ENCODE measurements at regions not wholly inside any gene's neighbourhood (a gene's known extent, or its start where the extent isn't known, plus 50 kb on each side); places are given as distances from the start of the nearest gene placed in this dataset.

DNA sequence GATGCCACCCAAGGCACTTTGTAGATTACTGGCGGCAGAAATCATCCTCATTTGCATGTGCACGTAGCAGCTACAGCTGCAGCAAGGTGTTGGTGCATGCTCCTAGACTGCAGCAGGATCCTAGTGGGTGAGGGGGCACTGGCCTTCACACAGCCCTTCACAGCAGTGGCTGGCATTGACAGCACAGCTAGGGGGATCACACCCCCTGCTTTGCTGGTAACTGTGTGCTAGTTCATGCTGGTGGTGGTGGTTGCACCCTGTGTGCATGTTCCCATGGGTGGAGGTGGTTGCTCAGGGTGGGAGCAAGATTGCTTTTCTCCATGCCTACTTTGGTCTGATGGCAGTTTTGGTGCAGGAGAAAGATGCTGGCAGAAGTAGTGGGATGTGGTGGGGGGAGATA is 1695.1 kb upstream of the CDH6 start:
- intact Hi-C loops (cut with micrococcal nuclease) (no loop called here), dilution Hi-C loops (cut with MboI; ENCODE audit: extremely low pct_ligation_motif_present, low sequenced_read_pairs) (no loop called here)

More for the DNA sequence above, 1695.1 kb upstream of the CDH6 start:
- no peak overlapping the region for H2AFZ ChIP-seq (ENCODE audit: low read depth, low read length)
- H3K4me1 ChIP-seq (ENCODE audit: control insufficient read depth, extremely low read depth, insufficient read depth, low read length), result no peaks in the 10 kb centered on the region
- FAIRE-seq (no peak), DNase-seq (ENCODE audit: low read depth, low spot score) (no peak)
- peaks cover 2% of the 10 kb centered on the region for H3K9me3 ChIP-seq (replicated peaks; ENCODE audit: control insufficient read depth, insufficient read depth, low read length)
- H3K4me2 ChIP-seq (ENCODE audit: insufficient read depth, low read length), result no peak overlapping the region
- no peaks in the 10 kb centered on the region for H4K20me1 ChIP-seq (replicated peaks; ENCODE audit: control insufficient read depth, extremely low read depth, insufficient read depth, low read length)
- no TSS peak for BruUV-seq (replicated peaks)
- no peaks in the 10 kb centered on the region for H3K9me1 ChIP-seq (replicated peaks; ENCODE audit: control insufficient read depth, extremely low read depth, insufficient read depth, low read length)
- no peak for TF ChIP-seq POLR2A (IDR thresholded peaks at IDR 0.05; ENCODE audit: low read depth, low read length)
- TF ChIP-seq, protein P1, sequence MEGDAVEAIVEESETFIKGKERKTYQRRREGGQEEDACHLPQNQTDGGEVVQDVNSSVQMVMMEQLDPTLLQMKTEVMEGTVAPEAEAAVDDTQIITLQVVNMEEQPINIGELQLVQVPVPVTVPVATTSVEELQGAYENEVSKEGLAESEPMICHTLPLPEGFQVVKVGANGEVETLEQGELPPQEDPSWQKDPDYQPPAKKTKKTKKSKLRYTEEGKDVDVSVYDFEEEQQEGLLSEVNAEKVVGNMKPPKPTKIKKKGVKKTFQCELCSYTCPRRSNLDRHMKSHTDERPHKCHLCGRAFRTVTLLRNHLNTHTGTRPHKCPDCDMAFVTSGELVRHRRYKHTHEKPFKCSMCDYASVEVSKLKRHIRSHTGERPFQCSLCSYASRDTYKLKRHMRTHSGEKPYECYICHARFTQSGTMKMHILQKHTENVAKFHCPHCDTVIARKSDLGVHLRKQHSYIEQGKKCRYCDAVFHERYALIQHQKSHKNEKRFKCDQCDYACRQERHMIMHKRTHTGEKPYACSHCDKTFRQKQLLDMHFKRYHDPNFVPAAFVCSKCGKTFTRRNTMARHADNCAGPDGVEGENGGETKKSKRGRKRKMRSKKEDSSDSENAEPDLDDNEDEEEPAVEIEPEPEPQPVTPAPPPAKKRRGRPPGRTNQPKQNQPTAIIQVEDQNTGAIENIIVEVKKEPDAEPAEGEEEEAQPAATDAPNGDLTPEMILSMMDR (IDR thresholded peaks at IDR 0.05; ENCODE audit: extremely low read depth in 1 of 2, insufficient read depth in 1 of 2, low read depth in 1 of 2, low read length in 2 of 2), result no peak
- TF ChIP-seq FOS (IDR thresholded peaks at IDR 0.05; ENCODE audit: borderline replicate concordance, insufficient read depth, low read length), result no peak
- TF ChIP-seq GATA2 (IDR thresholded peaks at IDR 0.05; ENCODE audit: insufficient read depth, insufficient read length, low read depth, low read length), result no peak
- no peak for TF ChIP-seq MYC (IDR thresholded peaks at IDR 0.05; ENCODE audit: low read depth, low read length)
- TF ChIP-seq EZH2 (IDR thresholded peaks at IDR 0.05; ENCODE audit: borderline replicate concordance, low read depth, low read length, severe bottlenecking), result no peak
- TF ChIP-seq, protein P2, sequence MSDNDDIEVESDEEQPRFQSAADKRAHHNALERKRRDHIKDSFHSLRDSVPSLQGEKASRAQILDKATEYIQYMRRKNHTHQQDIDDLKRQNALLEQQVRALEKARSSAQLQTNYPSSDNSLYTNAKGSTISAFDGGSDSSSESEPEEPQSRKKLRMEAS (IDR thresholded peaks at IDR 0.05; ENCODE audit: insufficient read depth, insufficient read length), result no peak
- no peak for TF ChIP-seq POLR2AphosphoS5 (IDR thresholded peaks at IDR 0.05; ENCODE audit: insufficient read depth, low read depth, low read length)
- no peak for TF ChIP-seq JUN (IDR thresholded peaks at IDR 0.05; ENCODE audit: borderline replicate concordance, insufficient read depth, insufficient read length, low read depth)
- no peaks in the 10 kb centered on the region for H3K36me3 ChIP-seq (ENCODE audit: control insufficient read depth in 2 of 2, extremely low read depth in 1 of 2, insufficient read depth in 2 of 2, low read length in 2 of 2)
- no peaks in the 10 kb centered on the region for H3K27me3 ChIP-seq (ENCODE audit: control insufficient read depth in 2 of 2, insufficient read depth in 2 of 2, low read length in 2 of 2)
- no peak overlapping the region for H3K4me3 ChIP-seq (replicated peaks in 1 of 3; ENCODE audit: insufficient read depth in 1 of 3, low read depth in 1 of 3, low read length in 3 of 3)
- H3K79me2 ChIP-seq (ENCODE audit: control insufficient read depth, insufficient read depth, low read length), result no peaks in the 10 kb centered on the region
- H3K27ac ChIP-seq (ENCODE audit: insufficient read depth, low read depth, low read length), result no peak overlapping the region
- ChIA-PET CTCF (no interaction called here), POLR2A (no interaction called here)
- H3K9ac ChIP-seq (replicated peaks; ENCODE audit: extremely low read depth, insufficient read depth, low read length), result no peak overlapping the region

All from endothelial cell of umbilical vein (primary cell).